GM19025 (cell line): ENCODE measurements at regions not wholly inside any gene's neighbourhood (a gene's known extent, or its start where the extent isn't known, plus 50 kb on each side); places are given as distances from the start of the nearest gene placed in this dataset.

Experiments used
- ATAC-seq: cut with Tn5 transposase; IDR thresholded peaks from one replicate; pipeline ENCODE4 v1.9.1; 2021; ENCODE audit warnings: mild to moderate bottlenecking, low read depth, moderate library complexity; ENCODE audit not compliant: unreplicated experiment

DNA sequence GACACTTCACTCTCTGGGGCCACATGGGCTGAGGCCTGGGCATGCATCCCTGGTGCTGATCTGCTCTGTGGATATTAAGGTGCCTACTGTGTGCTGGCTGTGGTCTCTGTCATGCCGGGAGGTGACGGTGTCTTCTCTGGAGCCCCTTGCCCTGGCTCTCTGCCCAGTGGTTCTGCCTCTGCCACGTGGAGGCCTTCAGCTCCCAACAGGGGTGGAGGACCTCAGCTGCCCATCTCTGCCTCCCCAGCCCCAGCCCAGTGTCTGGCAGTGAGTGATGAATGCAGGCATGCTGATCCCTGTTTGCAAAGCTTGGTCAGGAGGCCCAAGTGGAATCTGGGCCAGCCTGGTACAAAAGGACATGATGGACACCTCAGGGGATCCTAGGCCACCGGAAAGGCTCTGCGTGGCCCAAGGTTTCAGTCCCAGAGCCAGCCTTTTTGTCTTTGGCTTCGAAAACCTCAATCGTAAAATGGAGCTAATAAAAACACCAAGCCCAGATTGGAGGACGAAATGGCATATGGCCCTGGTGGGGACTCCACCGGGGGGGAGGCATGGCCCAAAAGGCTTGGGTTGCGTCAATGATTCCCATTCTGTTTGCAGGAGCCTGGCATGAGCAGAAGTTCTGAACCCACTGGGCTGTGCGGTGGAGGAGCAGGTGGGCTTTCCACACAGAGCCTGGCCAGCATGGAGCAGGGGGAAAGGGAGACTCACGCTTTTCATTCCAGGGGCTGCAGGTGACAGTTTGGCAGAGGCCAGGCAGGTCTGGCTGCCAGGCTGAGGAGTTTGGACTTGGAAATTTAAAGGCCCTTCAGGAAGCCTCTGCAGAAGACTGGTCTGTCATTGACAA, 54.7 kb upstream of the KLF13 start:
- no peak for ATAC-seq

DNA sequence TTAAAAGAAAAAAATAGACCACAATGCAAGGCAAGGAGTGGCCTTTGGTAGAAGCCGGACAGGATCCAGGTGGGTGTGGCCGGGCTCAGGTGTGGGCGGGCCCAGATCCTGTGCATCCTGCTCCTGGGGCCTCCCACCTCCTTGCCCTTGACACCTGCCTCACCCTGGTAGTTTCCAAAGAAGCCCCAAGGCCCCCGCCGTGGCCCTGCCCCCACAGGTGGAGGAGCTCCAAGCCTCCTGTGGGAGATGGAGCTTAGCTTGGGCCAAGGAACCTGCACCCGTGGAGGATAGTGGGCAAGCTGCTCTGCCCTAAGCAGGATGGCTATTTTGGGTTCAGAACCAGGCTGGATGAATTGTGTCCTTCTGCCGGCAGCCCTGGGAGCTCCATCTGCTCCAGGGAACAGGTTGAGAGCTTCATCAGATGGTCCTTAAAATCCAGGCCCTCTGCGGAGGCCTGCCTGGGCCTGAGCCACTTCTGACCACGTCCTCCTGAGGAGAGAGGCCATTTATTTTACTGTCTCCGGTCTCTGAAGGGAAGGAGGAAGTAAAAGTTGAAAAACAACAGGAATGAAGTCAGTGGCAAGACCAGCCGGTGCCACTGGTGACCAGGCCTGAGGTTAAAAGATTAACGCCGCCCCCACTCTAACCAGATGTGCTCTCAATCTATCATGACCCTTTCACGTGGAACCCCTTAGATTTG, 53.9 kb upstream of the KLF13 start:
- ATAC-seq = no peak

DNA sequence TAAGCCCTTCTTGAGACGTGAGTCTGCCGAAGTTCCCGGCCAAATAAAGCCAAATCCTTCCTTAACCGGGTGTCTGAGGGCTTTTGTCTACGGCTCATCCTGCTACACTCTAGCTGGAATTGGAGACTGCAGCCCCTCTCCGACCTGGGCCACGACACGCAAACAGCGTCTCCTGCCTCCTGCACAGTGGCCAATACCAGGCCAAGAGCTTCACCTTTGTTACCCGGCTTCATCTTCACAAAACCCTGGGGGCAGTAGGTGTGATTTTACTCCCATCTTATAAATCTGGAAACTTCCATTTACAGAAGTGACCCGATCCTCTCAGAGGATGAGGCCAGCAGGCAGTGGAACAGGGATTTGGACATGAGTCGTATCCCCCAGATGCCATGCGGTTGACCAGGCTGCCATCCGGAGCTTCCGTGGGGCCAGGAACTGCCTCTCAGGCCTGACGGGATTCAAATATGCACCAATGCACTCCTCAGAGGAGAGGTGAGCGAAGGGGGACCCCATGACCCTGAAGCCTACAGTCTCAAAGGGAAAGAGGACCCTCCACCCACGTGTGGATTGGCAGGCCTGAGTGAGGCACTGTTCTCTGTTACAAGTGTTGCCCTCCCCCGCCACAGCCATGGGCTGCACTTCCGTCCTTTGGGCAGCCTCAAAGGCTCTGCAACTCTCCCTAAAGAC, 53.2 kb upstream of the KLF13 start:
- ATAC-seq = no peak

- no peak for ATAC-seq
These were observed 51.9 kb upstream of the KLF13 start for GRCh38 chr15:31274496-31275330.

DNA sequence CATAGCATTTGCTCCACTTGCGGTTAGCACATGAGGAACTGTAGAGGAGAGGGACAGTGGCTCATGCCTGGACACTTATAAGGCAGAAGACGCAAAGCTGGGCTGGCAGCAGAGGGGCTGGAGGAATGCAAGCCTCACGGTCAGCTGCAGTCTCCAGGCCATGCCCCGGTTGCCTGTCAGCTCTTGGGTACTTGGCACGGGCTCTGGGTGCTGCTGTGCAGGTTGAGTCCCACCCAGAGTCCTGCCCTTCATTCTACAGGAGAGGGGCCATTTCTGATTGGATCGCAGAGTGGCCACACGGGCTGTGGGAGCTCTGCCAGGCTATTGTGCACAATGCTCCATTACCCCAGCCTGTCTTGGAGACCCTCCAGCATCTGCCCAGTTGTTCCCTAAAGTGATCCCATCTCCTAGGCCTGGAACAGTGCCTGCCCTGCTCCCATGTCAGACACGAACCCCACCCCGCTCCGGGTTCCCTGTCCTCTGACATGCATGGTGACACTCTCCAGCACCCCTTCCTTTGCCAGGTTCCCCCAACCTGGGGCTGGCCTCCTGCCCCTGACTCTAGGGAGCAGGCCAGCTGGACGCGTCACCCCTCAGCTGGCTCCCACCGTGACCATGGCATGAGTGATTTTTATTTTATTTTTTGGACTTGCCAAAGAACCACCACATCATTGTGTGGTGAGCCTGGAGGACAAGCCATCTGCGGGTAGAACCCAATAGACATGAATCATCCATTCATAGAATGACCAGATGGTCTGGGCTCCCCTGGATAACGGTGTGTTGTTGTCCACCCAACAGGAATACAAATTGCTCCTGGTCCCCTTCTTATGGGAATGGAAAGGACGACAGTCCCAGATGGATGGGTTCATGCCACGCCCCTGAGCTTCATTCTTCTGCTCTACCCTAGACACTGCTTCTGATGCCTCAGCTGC, 51.0 kb upstream of the KLF13 start:
- ATAC-seq = no peak

- ATAC-seq = no peak
These were observed 49.9 kb upstream of the KLF13 start for GRCh38 chr15:31276596-31277298.
